ENCODE measurements at regions not wholly inside any gene's neighbourhood (a gene's known extent, or its start where the extent isn't known, plus 50 kb on each side); places are given as distances from the start of the nearest gene placed in this dataset.

DNA sequence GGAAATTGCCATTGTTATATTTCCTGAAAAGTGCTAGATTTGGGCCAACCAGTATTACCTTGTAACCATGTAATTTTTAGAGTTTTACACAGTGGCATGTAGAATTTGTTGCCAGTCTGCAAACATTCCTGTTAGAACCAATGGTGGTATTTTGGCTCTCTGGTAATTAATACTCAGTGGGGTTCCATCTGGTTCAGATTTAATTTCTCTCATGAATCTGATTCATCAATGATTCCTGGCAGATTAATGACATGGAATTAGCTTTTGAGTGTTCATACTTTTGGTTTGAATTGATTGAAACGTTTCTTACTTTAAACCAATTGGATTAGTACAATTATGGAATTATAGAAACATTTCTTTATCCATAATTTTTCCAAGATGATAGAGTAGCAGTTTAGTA lies 93.2 kb downstream of the MC4R start:
- H3K27ac ChIP-seq = no peak overlapping the region
- intact Hi-C loops (cut with DNase I; ENCODE audit: low total_unique reads) = no loop called here
- no peaks in the 10 kb centered on the region for H3K4me1 ChIP-seq
- no peak for DNase-seq
- H3K4me3 ChIP-seq = no peak overlapping the region
- H3K27me3 ChIP-seq = no peaks in the 10 kb centered on the region
- in situ Hi-C loops (cut with MboI; ENCODE audit: low pct_ligation_motif_present in 1 of 4, low pct_unique_long_range_greater_than_20kb in 1 of 4, low sequenced_read_pairs in 3 of 4) = no loop called here
- no peaks in the 10 kb centered on the region for H3K36me3 ChIP-seq
- TF ChIP-seq EP300 (IDR thresholded peaks at IDR 0.05; ENCODE audit: low read depth) (no peak), POLR2AphosphoS5 (IDR thresholded peaks at IDR 0.05) (no peak), POLR2A (IDR thresholded peaks at IDR 0.05) (no peak)
- TF ChIP-seq, protein P1, sequence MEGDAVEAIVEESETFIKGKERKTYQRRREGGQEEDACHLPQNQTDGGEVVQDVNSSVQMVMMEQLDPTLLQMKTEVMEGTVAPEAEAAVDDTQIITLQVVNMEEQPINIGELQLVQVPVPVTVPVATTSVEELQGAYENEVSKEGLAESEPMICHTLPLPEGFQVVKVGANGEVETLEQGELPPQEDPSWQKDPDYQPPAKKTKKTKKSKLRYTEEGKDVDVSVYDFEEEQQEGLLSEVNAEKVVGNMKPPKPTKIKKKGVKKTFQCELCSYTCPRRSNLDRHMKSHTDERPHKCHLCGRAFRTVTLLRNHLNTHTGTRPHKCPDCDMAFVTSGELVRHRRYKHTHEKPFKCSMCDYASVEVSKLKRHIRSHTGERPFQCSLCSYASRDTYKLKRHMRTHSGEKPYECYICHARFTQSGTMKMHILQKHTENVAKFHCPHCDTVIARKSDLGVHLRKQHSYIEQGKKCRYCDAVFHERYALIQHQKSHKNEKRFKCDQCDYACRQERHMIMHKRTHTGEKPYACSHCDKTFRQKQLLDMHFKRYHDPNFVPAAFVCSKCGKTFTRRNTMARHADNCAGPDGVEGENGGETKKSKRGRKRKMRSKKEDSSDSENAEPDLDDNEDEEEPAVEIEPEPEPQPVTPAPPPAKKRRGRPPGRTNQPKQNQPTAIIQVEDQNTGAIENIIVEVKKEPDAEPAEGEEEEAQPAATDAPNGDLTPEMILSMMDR (IDR thresholded peaks at IDR 0.05) = no peak
- H3K9me3 ChIP-seq = no peaks in the 10 kb centered on the region
- WGBS, 2 donors (ENCODE audit: low coverage in 1 of 2) = 54 to 80% methylated on average over 1 of the region's 1 CpG

DNA sequence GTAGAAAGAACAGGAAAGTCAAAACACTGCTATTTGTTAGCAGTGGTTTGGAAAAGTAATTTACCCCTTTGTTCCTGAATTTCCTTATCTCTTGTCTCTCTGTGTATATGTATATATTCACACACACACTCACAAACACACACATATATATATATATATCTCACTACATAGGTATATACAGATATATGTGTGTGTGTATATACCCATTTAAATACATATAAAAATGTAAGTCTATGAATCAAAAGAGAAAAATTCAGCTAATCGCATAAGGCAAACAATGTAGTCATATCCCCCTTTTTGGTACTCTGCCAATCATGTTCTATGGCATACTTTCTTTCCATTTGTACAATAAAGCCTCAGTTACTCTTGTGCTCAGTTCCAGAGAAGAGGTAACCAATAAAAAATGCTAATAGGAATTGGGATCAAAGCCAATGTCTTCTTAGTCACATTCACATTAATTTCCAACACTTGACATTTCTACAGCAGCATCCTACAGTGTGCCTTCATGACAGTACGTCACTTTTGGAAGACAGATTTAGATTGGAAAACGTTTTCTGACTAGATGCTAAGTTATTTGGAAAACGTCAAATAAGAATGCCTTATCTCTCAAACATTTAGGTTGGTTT lies 94.6 kb downstream of the MC4R start:
- no peaks in the 10 kb centered on the region for H3K9me3 ChIP-seq
- DNase-seq = no peak
- intact Hi-C loops (cut with DNase I; ENCODE audit: low total_unique reads) = no loop called here
- H3K36me3 ChIP-seq = no peaks in the 10 kb centered on the region
- H3K27ac ChIP-seq = no peak overlapping the region
- H3K4me1 ChIP-seq = no peaks in the 10 kb centered on the region
- 67 to 73% methylated on average over 4 of the region's 4 CpGs for WGBS, 2 donors (ENCODE audit: low coverage in 1 of 2)
- in situ Hi-C loops (cut with MboI; ENCODE audit: low pct_ligation_motif_present in 1 of 4, low pct_unique_long_range_greater_than_20kb in 1 of 4, low sequenced_read_pairs in 3 of 4) = no loop called here
- no peaks in the 10 kb centered on the region for H3K27me3 ChIP-seq
- H3K4me3 ChIP-seq = no peak overlapping the region
- TF ChIP-seq EP300 (IDR thresholded peaks at IDR 0.05; ENCODE audit: low read depth) = no peak
- no peak for TF ChIP-seq POLR2A (IDR thresholded peaks at IDR 0.05)
- no peak for TF ChIP-seq POLR2AphosphoS5 (IDR thresholded peaks at IDR 0.05)
- TF ChIP-seq, protein P1 (IDR thresholded peaks at IDR 0.05) = no peak

DNA sequence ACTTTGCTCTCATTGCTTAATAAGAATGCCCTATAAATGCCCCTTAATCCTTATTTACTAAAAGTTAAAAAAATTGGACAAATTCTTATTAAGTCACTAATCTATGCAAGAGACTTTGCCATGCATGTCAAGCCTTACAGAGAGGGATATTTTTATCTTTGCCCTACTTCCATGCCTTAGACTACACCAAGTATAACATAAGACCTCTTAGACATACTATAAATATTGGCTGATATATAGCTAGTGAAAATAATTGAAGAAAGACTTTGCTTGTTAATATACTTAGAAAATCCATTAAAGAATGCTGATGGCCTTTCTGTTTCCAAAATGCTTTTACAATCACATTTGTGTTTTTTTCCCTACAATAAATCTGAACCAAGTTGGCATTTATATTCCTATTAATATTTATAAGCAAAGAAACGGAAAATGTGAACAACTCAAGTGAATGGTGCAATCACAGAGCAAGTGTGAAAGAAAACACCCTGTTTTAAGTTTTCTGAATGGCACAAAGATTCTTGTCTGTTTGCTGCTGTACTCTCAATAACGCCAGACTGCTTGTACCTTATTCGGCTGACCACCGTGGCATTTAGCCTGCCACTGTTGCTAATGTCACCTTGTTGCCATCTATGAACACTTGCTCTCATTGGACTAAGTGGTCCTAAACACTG lies 105.0 kb downstream of the MC4R start:
- Histone ChIP-seq H3K27ac (no peak overlapping the region), H3K27me3 (no peaks in the 10 kb centered on the region), H3K4me1 (no peaks in the 10 kb centered on the region), H3K4me3 (no peak overlapping the region), H3K9me3 (no peaks in the 10 kb centered on the region), H3K36me3 (no peaks in the 10 kb centered on the region)
- DNase-seq = no peak
- in situ Hi-C loops (cut with MboI; ENCODE audit: low pct_ligation_motif_present in 1 of 4, low pct_unique_long_range_greater_than_20kb in 1 of 4, low sequenced_read_pairs in 3 of 4) = no loop called here
- intact Hi-C loops (cut with DNase I; ENCODE audit: low total_unique reads) = no loop called here
- 72 to 78% methylated on average over 4 of the region's 4 CpGs for WGBS, 2 donors (ENCODE audit: low coverage in 1 of 2)
- TF ChIP-seq POLR2AphosphoS5 (IDR thresholded peaks at IDR 0.05) = no peak
- TF ChIP-seq EP300 (IDR thresholded peaks at IDR 0.05; ENCODE audit: low read depth) = no peak
- TF ChIP-seq POLR2A (IDR thresholded peaks at IDR 0.05) = no peak

DNA sequence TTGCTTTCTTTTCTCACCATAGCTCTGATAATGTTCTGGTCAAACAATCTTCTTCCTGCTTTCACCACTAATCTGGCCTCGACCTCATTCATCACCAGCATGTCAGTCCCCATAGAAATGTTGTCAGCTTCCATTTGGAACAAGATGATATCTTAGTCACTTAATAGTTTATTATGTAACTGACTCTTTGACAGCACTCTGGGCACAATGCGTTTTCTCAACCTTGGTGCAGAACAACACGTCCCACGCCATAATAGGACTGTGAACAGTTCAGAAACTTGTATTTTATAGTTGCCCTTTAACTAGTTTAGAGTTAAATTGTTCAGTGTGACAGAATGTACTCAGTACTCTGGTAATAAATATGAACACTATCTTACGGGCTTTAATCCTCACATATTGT lies 106.0 kb downstream of the MC4R start:
- in situ Hi-C loops (cut with MboI; ENCODE audit: low pct_ligation_motif_present in 1 of 4, low pct_unique_long_range_greater_than_20kb in 1 of 4, low sequenced_read_pairs in 3 of 4) (no loop called here), intact Hi-C loops (cut with DNase I; ENCODE audit: low total_unique reads) (no loop called here)
- 58 to 68% methylated on average over 4 to 5 of the region's 5 CpGs for WGBS, 2 donors (ENCODE audit: low coverage in 1 of 2)
- no peak overlapping the region for H3K27ac ChIP-seq
- H3K27me3 ChIP-seq = no peaks in the 10 kb centered on the region
- no peaks in the 10 kb centered on the region for H3K9me3 ChIP-seq
- TF ChIP-seq POLR2AphosphoS5 (IDR thresholded peaks at IDR 0.05) (no peak), POLR2A (IDR thresholded peaks at IDR 0.05) (no peak), EP300 (IDR thresholded peaks at IDR 0.05; ENCODE audit: low read depth) (no peak)
- TF ChIP-seq, protein P1 (IDR thresholded peaks at IDR 0.05) = no peak
- DNase-seq = no peak
- no peak overlapping the region for H3K4me3 ChIP-seq
- no peaks in the 10 kb centered on the region for H3K36me3 ChIP-seq
- no peaks in the 10 kb centered on the region for H3K4me1 ChIP-seq
